NCI-H1092 (cell line): ENCODE measurements at regions not wholly inside any gene's neighbourhood (a gene's known extent, or its start where the extent isn't known, plus 50 kb on each side); places are given as distances from the start of the nearest gene placed in this dataset.
"Not testable (repeated sequence)": the region's sequence is repeated elsewhere in the genome, so short reads cannot be mapped to it uniquely, and the experiment has no call there.

Experiments used
- DNase-seq: peaks from one replicate; lab custom pipeline; 2025; lab: John Stamatoyannopoulos, UW

- DNase-seq, result no peak
These were observed 1302.1 kb upstream of the GJE1 start for GRCh38 chr6:140830666-140831065.

DNA sequence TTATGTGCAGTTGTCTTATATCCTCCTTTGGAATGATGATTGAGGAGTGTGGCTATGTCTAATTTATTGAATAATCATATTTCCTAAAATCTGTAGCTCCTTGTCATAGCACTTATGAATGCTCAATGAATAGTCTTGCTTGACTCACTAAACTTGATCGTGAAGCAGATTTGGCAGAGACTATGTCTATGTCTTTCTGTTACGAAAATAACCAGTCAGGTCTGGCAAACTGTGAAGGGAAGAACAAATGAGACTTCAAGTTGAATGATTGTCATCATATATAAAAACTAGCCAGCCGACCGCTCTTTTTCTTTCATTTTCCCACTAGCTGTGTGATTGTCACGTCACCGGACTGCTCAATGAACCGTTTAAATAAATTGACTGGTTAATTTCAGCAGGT is 1303.9 kb upstream of the GJE1 start:
- no peak for DNase-seq

DNA sequence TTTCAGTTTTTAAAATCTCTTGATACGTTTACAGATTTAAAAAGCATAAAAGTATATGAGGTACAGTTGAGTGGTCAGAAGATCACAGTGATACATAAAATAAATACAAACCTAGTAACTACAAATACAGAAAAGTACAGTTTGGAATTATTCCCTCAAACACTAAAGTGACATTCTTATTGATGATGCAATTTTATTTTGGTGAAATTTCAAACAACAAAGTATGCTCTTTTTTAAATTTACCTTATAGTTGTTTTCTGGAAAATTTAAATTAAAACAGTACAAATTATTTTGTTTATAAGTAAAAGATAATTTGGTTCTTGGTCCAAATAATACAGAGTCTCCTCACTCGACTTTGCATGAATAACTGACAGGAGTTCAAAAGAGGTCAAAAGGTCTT is 1305.1 kb upstream of the GJE1 start:
- no peak for DNase-seq

- no peak for DNase-seq
These were observed 1307.0 kb upstream of the GJE1 start for GRCh38 chr6:140825731-140826130.

DNA sequence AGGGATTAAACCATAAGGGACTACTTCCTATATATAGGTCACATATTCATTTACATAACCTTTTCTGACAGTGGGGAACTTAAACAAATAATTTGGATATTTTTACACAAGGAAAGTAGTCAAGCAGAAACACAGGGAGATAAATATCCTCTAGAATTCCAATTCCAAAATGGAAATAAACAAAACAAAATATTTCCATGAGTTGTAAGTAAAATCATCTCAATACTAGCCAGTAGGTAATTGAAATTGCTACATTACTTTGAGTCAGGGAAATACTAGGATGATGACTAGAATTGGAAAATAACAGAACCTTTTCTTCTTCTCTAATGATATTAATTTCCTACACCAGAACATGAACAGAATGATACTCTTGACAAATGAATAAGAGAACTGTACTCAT is 1308.1 kb upstream of the GJE1 start:
- DNase-seq, result no peak

DNA sequence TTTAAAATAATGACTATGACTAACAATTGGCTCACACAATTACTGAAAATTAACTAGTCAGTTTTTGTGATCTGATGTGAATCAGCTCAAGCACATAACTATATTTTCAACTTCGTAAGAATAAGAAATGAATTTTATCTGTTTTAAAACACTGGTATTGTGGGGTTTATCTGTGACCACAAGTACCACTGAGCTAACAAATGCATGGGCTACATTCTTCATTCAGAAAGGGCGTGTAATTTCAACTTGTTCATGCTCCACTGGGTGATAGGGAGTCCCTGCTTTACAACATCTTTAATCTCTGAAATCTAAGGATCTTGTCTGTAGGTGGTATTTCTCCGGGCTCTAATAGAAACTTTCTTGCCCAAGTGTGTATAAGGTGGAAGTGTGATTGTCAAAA is 1311.5 kb upstream of the GJE1 start:
- no peak for DNase-seq

GRCh38 chr6:140817176-140817575 is 1315.5 kb upstream of the GJE1 start:
- no peak for DNase-seq

GRCh38 chr6:140816681-140817080 is 1316.0 kb upstream of the GJE1 start:
- DNase-seq, result no peak

- no peak for DNase-seq
These were observed 1320.1 kb upstream of the GJE1 start for GRCh38 chr6:140812636-140813035.

- DNase-seq, result no peak
These were observed 1321.1 kb upstream of the GJE1 start for GRCh38 chr6:140811642-140812041.

- no peak for DNase-seq
These were observed 1323.0 kb upstream of the GJE1 start for GRCh38 chr6:140809694-140810101.

- no peak for DNase-seq
These were observed 1326.3 kb upstream of the GJE1 start for GRCh38 chr6:140806431-140806830.

GRCh38 chr6:140794544-140794943 is 1338.2 kb upstream of the GJE1 start:
- no peak for DNase-seq

DNA sequence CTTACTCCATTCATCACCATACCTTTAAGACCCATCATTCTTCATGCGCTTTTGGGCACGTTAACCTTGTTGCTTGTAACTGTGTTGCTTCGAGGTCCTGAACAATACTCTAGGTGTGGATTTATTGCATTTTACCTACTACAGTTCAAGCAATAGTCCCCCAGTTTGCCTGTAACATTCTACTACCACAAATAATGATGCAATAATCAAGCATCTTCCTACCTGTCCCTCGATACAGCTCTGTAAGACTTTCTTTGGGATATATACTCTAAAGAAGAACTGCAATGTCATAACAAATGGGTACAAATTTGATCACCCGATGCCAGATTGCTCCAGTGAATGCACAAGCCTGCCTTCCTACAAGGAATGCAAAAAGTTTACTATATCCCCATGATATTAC is 1342.6 kb upstream of the GJE1 start:
- DNase-seq, result no peak

DNA sequence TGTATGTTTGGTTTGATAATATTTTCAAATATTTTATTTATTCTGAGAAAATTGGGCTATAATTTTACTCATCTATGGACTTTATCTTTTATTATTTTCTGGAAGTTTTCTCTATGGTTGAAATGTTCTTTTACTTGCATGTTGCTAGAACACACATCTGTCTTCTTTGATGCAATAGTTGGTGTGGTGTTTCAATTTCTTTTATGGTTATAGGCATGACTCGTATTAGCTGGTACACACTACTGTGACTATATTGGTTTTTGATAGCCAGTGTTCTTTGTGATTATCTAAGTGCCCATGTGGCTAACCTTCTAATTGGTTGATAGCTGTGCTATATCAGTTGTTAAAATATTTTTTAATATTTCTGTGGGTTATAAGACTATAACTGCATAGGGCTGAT is 1343.3 kb upstream of the GJE1 start:
- DNase-seq, result no peak

DNA sequence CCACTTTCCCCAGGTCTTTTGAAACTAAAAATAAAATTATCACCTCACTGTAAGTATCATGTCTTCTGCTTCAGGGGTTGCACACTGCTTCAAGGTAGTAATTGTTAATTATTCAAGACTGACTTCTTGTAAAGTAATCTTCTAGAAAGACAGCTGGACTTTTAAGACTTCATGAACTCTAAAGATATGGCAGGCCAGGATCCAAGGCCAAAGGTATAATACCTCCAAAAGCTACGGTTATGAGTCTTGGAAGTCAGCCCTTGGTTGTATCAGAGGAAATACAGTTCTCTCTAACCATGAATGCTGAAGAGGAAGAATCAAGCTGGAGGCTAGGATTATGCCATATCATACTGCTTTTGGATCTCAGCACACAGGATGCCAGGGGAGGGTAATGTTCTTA is 1346.8 kb upstream of the GJE1 start:
- no peak for DNase-seq

DNA sequence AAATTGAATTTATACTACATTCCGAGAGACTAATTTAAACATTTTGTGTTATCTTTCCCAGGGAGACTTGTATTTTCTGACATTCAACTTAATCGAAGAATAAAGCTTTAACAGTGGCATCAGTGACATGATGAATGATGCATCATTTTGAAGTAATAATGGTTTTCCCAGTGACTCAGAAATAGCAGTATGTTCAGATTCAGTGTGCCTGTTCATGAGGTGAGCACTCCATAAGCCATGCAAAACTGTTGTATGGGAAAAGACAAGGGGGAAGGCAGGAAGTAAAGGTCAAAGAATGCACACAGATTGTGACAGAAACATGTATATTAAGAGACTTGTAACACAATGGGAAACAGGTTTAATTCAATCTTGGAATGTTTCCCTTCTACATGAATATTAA is 1348.2 kb upstream of the GJE1 start:
- no peak for DNase-seq

DNA sequence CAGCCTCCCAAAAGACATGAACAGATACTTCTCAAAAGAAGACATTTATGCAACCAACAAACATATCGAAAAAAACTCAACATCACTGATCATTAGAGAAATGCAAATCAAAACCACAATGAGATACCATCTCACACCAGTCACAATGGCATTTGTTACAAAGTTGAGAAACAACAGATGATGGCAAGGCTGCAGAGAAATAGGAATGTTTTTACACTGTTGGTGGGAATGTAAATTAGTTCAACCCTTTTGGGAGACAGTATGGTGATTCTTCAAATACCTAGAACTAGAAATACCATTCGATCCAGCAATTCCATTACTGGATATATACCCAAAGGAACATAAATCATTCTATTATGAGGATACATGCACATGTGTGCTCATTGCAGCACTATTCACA is 1349.2 kb upstream of the GJE1 start:
- DNase-seq, result not testable (repeated sequence)

- DNase-seq, result no peak
These were observed 1349.8 kb upstream of the GJE1 start for GRCh38 chr6:140782941-140783340.

- DNase-seq, result no peak
These were observed 1352.6 kb upstream of the GJE1 start for GRCh38 chr6:140779991-140780596.

- no peak for DNase-seq
These were observed 1353.4 kb upstream of the GJE1 start for GRCh38 chr6:140779341-140779740.

DNA sequence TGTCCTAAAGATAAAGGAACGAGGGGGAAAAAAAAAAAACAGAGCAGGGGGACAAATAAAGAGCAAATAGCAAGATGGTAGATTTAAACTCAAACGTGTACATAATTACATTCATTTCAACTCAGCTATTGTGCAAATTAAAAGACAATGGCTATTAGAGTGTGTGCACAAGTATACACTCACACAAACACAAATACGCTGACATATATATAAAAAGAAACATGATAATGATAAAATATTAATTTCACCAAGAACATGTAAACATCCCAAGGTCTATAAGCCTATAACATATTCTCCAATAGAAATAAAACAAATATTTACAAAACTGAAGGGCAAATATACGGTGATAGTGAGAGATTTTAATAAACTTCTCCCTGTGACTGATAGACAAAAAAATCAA is 1354.9 kb upstream of the GJE1 start:
- no peak for DNase-seq

GRCh38 chr6:140775061-140775460 is 1357.7 kb upstream of the GJE1 start:
- no peak for DNase-seq

- DNase-seq, result peak; percentile 0
These were observed 1358.6 kb upstream of the GJE1 start for GRCh38 chr6:140774080-140774505.

- DNase-seq, result no peak
These were observed 1359.4 kb upstream of the GJE1 start for GRCh38 chr6:140773276-140773675.
